Gastroesophageal sphincter (tissue), 3 donors: ENCODE measurements at regions not wholly inside any gene's neighbourhood (a gene's known extent, or its start where the extent isn't known, plus 50 kb on each side); places are given as distances from the start of the nearest gene placed in this dataset.

ENCODE experiments used
- CTCF ChIP-seq, 4 experiments: fragments of 200-600 bp in 2 of 4; fragments of 450-650 bp in 2 of 4; sonication (generic) in 1 of 4; IDR thresholded peaks; one replicate each; pipeline ENCODE4 v1.5.1; 2017 to 2019; ENCODE audit warnings: antibody characterized with exemption in 4 of 4, mild to moderate bottlenecking in 2 of 4, moderate library complexity in 2 of 4
- POLR2AphosphoS5 ChIP-seq: sonication (generic); formaldehyde crosslinking; IDR thresholded peaks from one replicate; pipeline ENCODE4 v1.6.1; 2017; ENCODE audit warnings: antibody characterized with exemption

DNA sequence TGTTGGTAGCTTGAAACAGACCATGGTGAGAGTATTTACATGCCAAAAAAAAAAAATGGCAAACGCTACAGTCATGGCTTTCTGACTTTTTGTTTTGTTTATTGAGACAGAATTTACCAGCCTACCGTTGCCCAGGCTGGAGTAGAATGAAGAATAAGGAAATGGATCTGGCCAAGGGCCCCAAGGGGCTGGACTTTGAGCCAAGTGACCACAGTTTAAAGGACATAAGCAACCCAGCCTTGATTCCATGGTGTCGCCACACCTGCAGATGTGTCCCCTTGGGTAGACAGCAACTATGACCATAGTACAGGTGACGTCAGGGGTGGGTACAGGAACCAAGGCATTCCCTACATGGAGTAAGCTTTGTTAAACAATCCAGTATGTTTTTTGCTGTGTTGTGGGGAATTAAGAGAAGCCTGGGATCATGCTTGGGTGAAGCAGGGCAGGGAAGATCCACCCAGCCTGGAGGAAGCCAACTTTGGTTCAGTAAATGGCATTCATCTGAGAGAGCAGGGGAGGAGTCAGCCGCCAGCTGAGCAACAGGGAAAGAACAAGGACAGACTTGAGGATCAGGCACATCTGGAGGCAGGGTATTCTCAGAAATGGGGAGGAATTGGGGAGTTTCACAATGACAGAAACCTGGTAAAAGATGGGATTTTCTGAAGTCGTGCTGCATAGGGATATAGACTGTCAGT lies 110.3 kb upstream of the SH3BP4 start:
- TF ChIP-seq CTCF (IDR thresholded peaks at IDR 0.05) (no peak), POLR2AphosphoS5 (no peak)
